Upper lobe of left lung (tissue), 6 donors: ENCODE measurements at regions not wholly inside any gene's neighbourhood (a gene's known extent, or its start where the extent isn't known, plus 50 kb on each side); places are given as distances from the start of the nearest gene placed in this dataset.

Experiments
- ATAC-seq, 2 donors: fragments of 200-7000 bp; cut with Tn5 transposase; one replicate each; pipeline ENCODE4 v1.9.1; 2022; ENCODE audit warnings: mild to moderate bottlenecking in 2 of 2, moderate library complexity in 2 of 2; ENCODE audit not compliant: low FRiP score in 2 of 2
- DNase-seq, 2 donors: peaks; one replicate each; pipeline ENCODE4 v3.0.0-alpha.2; 2019 to 2020
- H3K27ac ChIP-seq, 4 donors: fragments of 200-600 bp; sonication (generic); one replicate each; pipeline ENCODE4 v1.5.1; 2016 to 2019
- H3K27me3 ChIP-seq, 4 donors: fragments of 200-600 bp; sonication (generic); one replicate each; pipeline ENCODE4 v1.5.1; 2017 to 2019
- H3K36me3 ChIP-seq, 4 donors: fragments of 200-600 bp; sonication (generic); one replicate each; pipeline ENCODE4 v1.5.1; 2016 to 2019
- H3K4me1 ChIP-seq, 4 donors: fragments of 200-600 bp; sonication (generic); one replicate each; pipeline ENCODE4 v1.5.1; 2018 to 2019
- H3K4me3 ChIP-seq, 4 donors: fragments of 200-600 bp; sonication (generic); one replicate each; pipeline ENCODE4 v1.5.1; 2017 to 2019; ENCODE audit warnings: mild to moderate bottlenecking in 2 of 4, moderate library complexity in 1 of 4
- H3K9me3 ChIP-seq, 4 donors: fragments of 200-600 bp; sonication (generic); one replicate each; pipeline ENCODE4 v1.5.1; 2018 to 2019
- CTCF ChIP-seq, 6 experiments: fragments of 450-650 bp in 4 of 6; fragments of 200-600 bp in 2 of 6; sonication (generic) in 2 of 6; IDR thresholded peaks; one replicate each; pipeline ENCODE4 v1.5.1; 2016 to 2019; ENCODE audit warnings: antibody characterized with exemption in 6 of 6
- EP300 ChIP-seq, 4 donors: sonication (generic); formaldehyde crosslinking; IDR thresholded peaks; one replicate each; pipeline ENCODE4 v1.5.1; 2017; ENCODE audit warnings: antibody characterized with exemption in 4 of 4, control low read depth in 2 of 4
- POLR2A ChIP-seq, 4 donors: fragments of 450-650 bp; IDR thresholded peaks; one replicate each; pipeline ENCODE4 v1.5.1; 2016 to 2017; ENCODE audit warnings: antibody characterized with exemption in 4 of 4, mild to moderate bottlenecking in 2 of 4
- POLR2AphosphoS5 ChIP-seq, 2 donors: sonication (generic); formaldehyde crosslinking; IDR thresholded peaks; one replicate each; pipeline ENCODE4 v1.5.1; 2017; ENCODE audit warnings: antibody characterized with exemption in 2 of 2
- WGBS, 2 donors: methylation state at CpG; one replicate each; pipeline ENCODE4 v1.1.5; 2017 to 2018; 5-methylcytosine and 5-hydroxymethylcytosine counted together
- donor health status: DM: no; HTN: no; CAD: no; lungs with moderate emphysema.
- donor health status: DM: no; HTN: yes; CAD: no; lungs with severe emphysema.

- H3K9me3 ChIP-seq: no peaks in the 10 kb centered on the region
- peak overlapping the region in 1 of 4 donors; percentile 8 for H3K27ac ChIP-seq
- ATAC-seq: no peak
- DNase-seq: no peak
- no peaks in the 10 kb centered on the region for H3K36me3 ChIP-seq
- no peak for TF ChIP-seq EP300 (IDR thresholded peaks at IDR 0.05)
- H3K4me1 ChIP-seq: peaks cover 0 to 27% (median 19%) of the 10 kb centered on the region in 4 donors
- H3K4me3 ChIP-seq: no peak overlapping the region
- no peaks in the 10 kb centered on the region for H3K27me3 ChIP-seq
Measured at GRCh38 chr13:33640832-33641231, 177.1 kb upstream of the RFC3 start.

- peak; percentile 66 to 78 for ATAC-seq
- Histone ChIP-seq H3K9me3 (no peaks in the 10 kb centered on the region), H3K4me3 (no peak overlapping the region), H3K4me1 (peaks cover 0 to 27% (median 19%) of the 10 kb centered on the region in 4 donors), H3K27me3 (no peaks in the 10 kb centered on the region), H3K36me3 (no peaks in the 10 kb centered on the region), H3K27ac (peak overlapping the region; percentile 35 to 56 (median 46))
- TF ChIP-seq POLR2A (IDR thresholded peaks at IDR 0.05) (no peak), POLR2AphosphoS5 (IDR thresholded peaks at IDR 0.05) (peak in 1 of 2 donors; percentile 33)
- 42 to 54% methylated on average over 7 of the region's 7 CpGs for WGBS, 2 donors
- peak in 1 of 2 donors; percentile 46 for DNase-seq
Measured at GRCh38 chr13:33642374-33643065, 175.4 kb upstream of the RFC3 start.

GRCh38 chr13:33644581-33645543 is 173.1 kb upstream of the RFC3 start:
- H3K4me1 ChIP-seq: peaks cover 0 to 27% (median 19%) of the 10 kb centered on the region in 4 donors
- peak overlapping the region in 3 of 4 donors; percentile 18 to 67 (median 55) for H3K27ac ChIP-seq

GRCh38 chr13:33645591-33646554 is 172.1 kb upstream of the RFC3 start:
- peaks cover 0 to 27% (median 17%) of the 10 kb centered on the region in 4 donors for H3K4me1 ChIP-seq
- no peak overlapping the region for H3K4me3 ChIP-seq
- TF ChIP-seq EP300 (IDR thresholded peaks at IDR 0.05) (no peak), POLR2A (IDR thresholded peaks at IDR 0.05) (no peak), POLR2AphosphoS5 (IDR thresholded peaks at IDR 0.05) (no peak), CTCF (IDR thresholded peaks at IDR 0.05) (no peak)
- WGBS, 2 donors: 87 to 88% methylated on average over 10 of the region's 10 CpGs
- DNase-seq (no peak), ATAC-seq (no peak)
- H3K27me3 ChIP-seq: no peaks in the 10 kb centered on the region
- no peaks in the 10 kb centered on the region for H3K9me3 ChIP-seq
- no peaks in the 10 kb centered on the region for H3K36me3 ChIP-seq
- H3K27ac ChIP-seq: peak overlapping the region in 2 of 4 donors; percentile 16 to 55

More at GRCh38 chr13:33644581-33645543, 173.1 kb upstream of the RFC3 start:
- TF ChIP-seq POLR2AphosphoS5 (IDR thresholded peaks at IDR 0.05) (peak in 1 of 2 donors; percentile 27), EP300 (IDR thresholded peaks at IDR 0.05) (no peak)
- DNase-seq (no peak), ATAC-seq (peak; percentile 19 to 60)
- H3K9me3 ChIP-seq: no peaks in the 10 kb centered on the region
- H3K27me3 ChIP-seq: no peaks in the 10 kb centered on the region
- no peaks in the 10 kb centered on the region for H3K36me3 ChIP-seq
- H3K4me3 ChIP-seq: no peak overlapping the region
- 69% methylated on average over 8 of the region's 8 CpGs for whole genome bisulfite sequencing, 2 donors

- ATAC-seq (peak in 1 of 2 donors; percentile 52), DNase-seq (no peak)
- Histone ChIP-seq H3K4me1 (peaks cover 0 to 8% (median 3%) of the 10 kb centered on the region in 4 donors), H3K27me3 (no peaks in the 10 kb centered on the region), H3K9me3 (no peaks in the 10 kb centered on the region), H3K36me3 (no peaks in the 10 kb centered on the region), H3K27ac (no peak overlapping the region), H3K4me3 (no peak overlapping the region)
- 73 to 76% methylated on average over 5 of the region's 5 CpGs for WGBS, 2 donors
- no peak for TF ChIP-seq CTCF (IDR thresholded peaks at IDR 0.05)
- TF ChIP-seq POLR2AphosphoS5 (IDR thresholded peaks at IDR 0.05): no peak
- TF ChIP-seq EP300 (IDR thresholded peaks at IDR 0.05): no peak
- no peak for TF ChIP-seq POLR2A (IDR thresholded peaks at IDR 0.05)
Measured at GRCh38 chr13:33649212-33649878, 168.6 kb upstream of the RFC3 start.
